ENCODE measurements at regions not wholly inside any gene's neighbourhood (a gene's known extent, or its start where the extent isn't known, plus 50 kb on each side); places are given as distances from the start of the nearest gene placed in this dataset.

DNA sequence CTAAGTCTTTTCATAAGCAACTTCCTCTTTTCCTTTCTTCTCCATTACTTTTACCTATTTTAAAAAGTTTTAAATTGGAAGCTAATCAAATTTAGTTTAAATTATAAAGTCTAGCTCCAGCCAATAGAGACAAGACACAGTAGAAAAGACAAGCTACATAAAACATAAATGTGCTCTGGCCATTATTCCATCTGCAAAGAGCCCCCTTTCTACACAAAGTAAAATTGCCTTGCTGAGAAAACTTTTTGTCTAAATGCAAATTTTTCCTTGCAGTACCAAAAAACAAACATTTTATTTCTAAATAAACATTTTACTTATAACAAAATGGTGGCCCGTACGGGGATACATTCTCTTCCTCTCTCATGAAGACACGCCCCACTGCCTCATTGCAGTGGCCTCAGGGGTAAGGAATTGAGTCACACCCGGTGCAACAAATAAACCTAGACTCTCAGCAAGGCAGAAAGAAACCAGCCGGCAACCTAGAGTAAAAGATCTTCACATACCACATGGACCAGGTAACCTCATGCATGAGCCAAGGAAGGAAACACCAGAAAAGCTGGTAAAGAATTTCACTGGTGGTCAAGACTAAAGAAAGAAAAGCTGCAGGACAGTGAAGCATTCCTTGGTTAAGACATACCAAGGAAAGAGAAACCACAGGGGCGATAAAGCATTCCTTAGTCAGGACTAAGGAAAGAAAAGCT, 71.6 kb upstream of the ZNF746 start:
- Histone ChIP-seq H3K4me1 (ENCODE audit: low read length) (no peaks in the 10 kb centered on the region), H3K27ac (ENCODE audit: low read length) (no peak overlapping the region), H3K4me2 (ENCODE audit: low read depth, low read length) (no peak overlapping the region), H2AFZ (ENCODE audit: low read length) (no peak overlapping the region), H3K9ac (ENCODE audit: low read length) (no peak overlapping the region), H3F3A (ENCODE audit: insufficient read depth, low read length) (no peaks in the 10 kb centered on the region), H3K4me3 (ENCODE audit: low read length) (no peak overlapping the region), H3K79me2 (ENCODE audit: low read length) (peaks cover 26% of the 10 kb centered on the region), H3K27me3 (replicated peaks; ENCODE audit: insufficient read depth, low read length) (no peaks in the 10 kb centered on the region), H4K20me1 (ENCODE audit: insufficient read depth, low read length) (no peaks in the 10 kb centered on the region), H3K9me3 (replicated peaks; ENCODE audit: insufficient read depth, low read length) (no peaks in the 10 kb centered on the region), H3K36me3 (replicated peaks; ENCODE audit: insufficient read depth, low read length) (no peaks in the 10 kb centered on the region; the same call in 1 of the 2 replicates), H3K9me2 (replicated peaks; ENCODE audit: insufficient read depth, low read length) (no peaks in the 10 kb centered on the region)
- DNase-seq, result no peak
- no peak for TF ChIP-seq EZH2phosphoT487 (IDR thresholded peaks at IDR 0.05; ENCODE audit: low read length)
- TF ChIP-seq, protein P1, sequence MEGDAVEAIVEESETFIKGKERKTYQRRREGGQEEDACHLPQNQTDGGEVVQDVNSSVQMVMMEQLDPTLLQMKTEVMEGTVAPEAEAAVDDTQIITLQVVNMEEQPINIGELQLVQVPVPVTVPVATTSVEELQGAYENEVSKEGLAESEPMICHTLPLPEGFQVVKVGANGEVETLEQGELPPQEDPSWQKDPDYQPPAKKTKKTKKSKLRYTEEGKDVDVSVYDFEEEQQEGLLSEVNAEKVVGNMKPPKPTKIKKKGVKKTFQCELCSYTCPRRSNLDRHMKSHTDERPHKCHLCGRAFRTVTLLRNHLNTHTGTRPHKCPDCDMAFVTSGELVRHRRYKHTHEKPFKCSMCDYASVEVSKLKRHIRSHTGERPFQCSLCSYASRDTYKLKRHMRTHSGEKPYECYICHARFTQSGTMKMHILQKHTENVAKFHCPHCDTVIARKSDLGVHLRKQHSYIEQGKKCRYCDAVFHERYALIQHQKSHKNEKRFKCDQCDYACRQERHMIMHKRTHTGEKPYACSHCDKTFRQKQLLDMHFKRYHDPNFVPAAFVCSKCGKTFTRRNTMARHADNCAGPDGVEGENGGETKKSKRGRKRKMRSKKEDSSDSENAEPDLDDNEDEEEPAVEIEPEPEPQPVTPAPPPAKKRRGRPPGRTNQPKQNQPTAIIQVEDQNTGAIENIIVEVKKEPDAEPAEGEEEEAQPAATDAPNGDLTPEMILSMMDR (IDR thresholded peaks at IDR 0.05; ENCODE audit: low read length), result no peak
- TF ChIP-seq EZH2 (optimal IDR thresholded peaks at IDR 0.05; ENCODE audit: low read depth, low read length), result no peak

GRCh38 chr7:149568218-149568617, 70.6 kb upstream of the ZNF746 start:
- Histone ChIP-seq H3K4me3 (ENCODE audit: low read length) (no peak overlapping the region), H3K9ac (ENCODE audit: low read length) (no peak overlapping the region), H3K9me3 (replicated peaks; ENCODE audit: insufficient read depth, low read length) (no peaks in the 10 kb centered on the region), H2AFZ (ENCODE audit: low read length) (no peak overlapping the region), H3K9me2 (replicated peaks; ENCODE audit: insufficient read depth, low read length) (no peaks in the 10 kb centered on the region), H3K36me3 (replicated peaks; ENCODE audit: insufficient read depth, low read length) (no peaks in the 10 kb centered on the region; the same call in 1 of the 2 replicates), H3K79me2 (ENCODE audit: low read length) (peaks cover 34% of the 10 kb centered on the region), H3K4me1 (ENCODE audit: low read length) (no peaks in the 10 kb centered on the region), H3K27ac (ENCODE audit: low read length) (no peak overlapping the region), H4K20me1 (ENCODE audit: insufficient read depth, low read length) (no peaks in the 10 kb centered on the region), H3K27me3 (replicated peaks; ENCODE audit: insufficient read depth, low read length) (no peaks in the 10 kb centered on the region), H3K4me2 (ENCODE audit: low read depth, low read length) (no peak overlapping the region), H3F3A (ENCODE audit: insufficient read depth, low read length) (no peaks in the 10 kb centered on the region)
- DNase-seq, result no peak
- TF ChIP-seq EZH2 (optimal IDR thresholded peaks at IDR 0.05; ENCODE audit: low read depth, low read length) (no peak), EZH2phosphoT487 (IDR thresholded peaks at IDR 0.05; ENCODE audit: low read length) (no peak)
- TF ChIP-seq, protein P1 (IDR thresholded peaks at IDR 0.05; ENCODE audit: low read length), result no peak

- peaks cover 26% of the 10 kb centered on the region for H3K79me2 ChIP-seq (ENCODE audit: low read length)
- no peaks in the 10 kb centered on the region for H3K9me2 ChIP-seq (replicated peaks; ENCODE audit: insufficient read depth, low read length)
- no peak overlapping the region for H3K4me3 ChIP-seq (ENCODE audit: low read length)
- no peak overlapping the region for H2AFZ ChIP-seq (ENCODE audit: low read length)
- no peak for DNase-seq
- H3K4me2 ChIP-seq (ENCODE audit: low read depth, low read length), result no peak overlapping the region
- H4K20me1 ChIP-seq (ENCODE audit: insufficient read depth, low read length), result no peaks in the 10 kb centered on the region
- H3K9me3 ChIP-seq (replicated peaks; ENCODE audit: insufficient read depth, low read length), result no peaks in the 10 kb centered on the region
- H3K4me1 ChIP-seq (ENCODE audit: low read length), result no peaks in the 10 kb centered on the region
- H3K27ac ChIP-seq (ENCODE audit: low read length), result no peak overlapping the region
- H3K27me3 ChIP-seq (replicated peaks; ENCODE audit: insufficient read depth, low read length), result no peaks in the 10 kb centered on the region
- no peaks in the 10 kb centered on the region; the same call in 1 of the 2 replicates for H3K36me3 ChIP-seq (replicated peaks; ENCODE audit: insufficient read depth, low read length)
- TF ChIP-seq EZH2 (optimal IDR thresholded peaks at IDR 0.05; ENCODE audit: low read depth, low read length), result no peak
- TF ChIP-seq, protein P1 (IDR thresholded peaks at IDR 0.05; ENCODE audit: low read length), result no peak
- TF ChIP-seq EZH2phosphoT487 (IDR thresholded peaks at IDR 0.05; ENCODE audit: low read length), result no peak
- H3F3A ChIP-seq (ENCODE audit: insufficient read depth, low read length), result no peaks in the 10 kb centered on the region
- no peak overlapping the region for H3K9ac ChIP-seq (ENCODE audit: low read length)
Observed at GRCh38 chr7:149566103-149566502, 68.5 kb upstream of the ZNF746 start.
